ENCODE measurements at regions not wholly inside any gene's neighbourhood (a gene's known extent, or its start where the extent isn't known, plus 50 kb on each side); places are given as distances from the start of the nearest gene placed in this dataset.
A peak's percentile ranks its signal among the peaks of the same experiment; 100 is the strongest.
"Not testable (repeated sequence)": the region's sequence is repeated elsewhere in the genome, so short reads cannot be mapped to it uniquely, and the experiment has no call there.

- DNase-seq (ENCODE audit: low read depth): not testable (repeated sequence)
Measured at GRCh38 chr21:5098010-5098743, 5423.2 kb upstream of the TPTE start.

GRCh38 chr21:5100604-5101174, 5420.7 kb upstream of the TPTE start:
- not testable (repeated sequence) for H3K4me3 ChIP-seq (ENCODE audit: low read depth, low read length); DNase-seq (ENCODE audit: low read depth)

More at GRCh38 chr21:5098010-5098743, 5423.2 kb upstream of the TPTE start:
- not testable (repeated sequence) for H3K4me3 ChIP-seq (ENCODE audit: low read depth, low read length)

DNA sequence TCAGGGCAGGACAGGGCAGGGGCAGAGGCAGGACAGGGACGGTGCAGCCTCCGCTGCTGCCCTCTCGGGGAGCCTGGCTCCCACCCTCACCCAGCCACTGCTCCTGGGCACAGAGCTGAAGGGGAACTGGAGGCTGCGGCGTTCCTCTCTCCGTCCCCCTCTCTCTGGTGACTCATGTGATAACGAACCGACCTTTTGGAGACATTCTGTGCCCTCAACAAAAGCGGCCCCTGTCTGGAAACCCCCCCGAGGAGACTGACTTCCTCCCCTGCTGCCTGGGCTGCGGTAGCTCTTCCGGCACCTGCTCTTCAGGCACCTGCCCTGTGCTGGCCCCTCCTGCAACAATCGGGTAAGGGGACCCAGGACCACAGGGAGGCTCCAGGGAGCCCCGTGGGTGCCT, 5419.6 kb upstream of the TPTE start:
- DNase-seq (ENCODE audit: low read depth): peak; percentile 91
- H3K4me3 ChIP-seq (ENCODE audit: low read depth, low read length): not testable (repeated sequence)

- H3K4me3 ChIP-seq (ENCODE audit: low read depth, low read length); DNase-seq (ENCODE audit: low read depth): not testable (repeated sequence)
Measured at GRCh38 chr21:5103880-5104561, 5417.4 kb upstream of the TPTE start.

- H3K4me3 ChIP-seq (ENCODE audit: low read depth, low read length); DNase-seq (ENCODE audit: low read depth): not testable (repeated sequence)
Measured at GRCh38 chr21:5104562-5104928, 5416.8 kb upstream of the TPTE start.

DNA sequence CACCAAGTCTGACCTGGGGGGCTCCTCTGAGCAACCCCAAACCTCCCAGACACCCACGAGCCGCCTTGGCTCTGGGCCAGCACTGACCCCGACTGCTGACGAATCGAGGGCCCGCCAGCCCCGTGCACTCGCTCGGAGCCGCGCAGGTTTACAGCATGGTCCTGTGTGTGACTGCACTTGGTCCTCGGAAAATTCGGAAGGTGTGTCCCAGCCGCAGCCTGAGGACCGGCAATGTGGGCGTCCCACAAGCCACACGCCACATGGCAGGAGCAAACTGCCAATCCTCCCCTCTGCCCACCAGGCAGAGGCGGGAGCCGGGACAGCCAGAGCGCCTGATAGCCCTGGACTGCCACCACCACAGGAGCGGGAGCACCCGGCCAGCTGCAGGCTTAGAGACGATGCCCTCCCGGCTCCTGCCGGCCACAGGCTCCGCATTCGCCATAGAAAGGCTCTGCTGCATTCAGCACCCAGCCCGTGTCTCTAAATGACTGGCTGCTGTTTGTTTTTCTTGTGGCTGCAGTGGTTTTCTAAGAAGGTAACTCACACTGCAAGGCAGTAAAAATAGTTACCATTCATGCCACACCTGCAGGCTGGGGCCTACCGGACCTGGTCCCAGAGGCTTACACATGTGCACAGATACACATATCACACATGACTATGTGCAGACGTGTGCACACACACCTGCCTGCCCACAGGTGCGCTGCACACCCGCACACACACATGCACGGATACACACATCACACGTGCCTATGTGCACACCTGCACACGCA, 5415.3 kb upstream of the TPTE start:
- H3K4me3 ChIP-seq (ENCODE audit: low read depth, low read length); DNase-seq (ENCODE audit: low read depth): not testable (repeated sequence)

DNA sequence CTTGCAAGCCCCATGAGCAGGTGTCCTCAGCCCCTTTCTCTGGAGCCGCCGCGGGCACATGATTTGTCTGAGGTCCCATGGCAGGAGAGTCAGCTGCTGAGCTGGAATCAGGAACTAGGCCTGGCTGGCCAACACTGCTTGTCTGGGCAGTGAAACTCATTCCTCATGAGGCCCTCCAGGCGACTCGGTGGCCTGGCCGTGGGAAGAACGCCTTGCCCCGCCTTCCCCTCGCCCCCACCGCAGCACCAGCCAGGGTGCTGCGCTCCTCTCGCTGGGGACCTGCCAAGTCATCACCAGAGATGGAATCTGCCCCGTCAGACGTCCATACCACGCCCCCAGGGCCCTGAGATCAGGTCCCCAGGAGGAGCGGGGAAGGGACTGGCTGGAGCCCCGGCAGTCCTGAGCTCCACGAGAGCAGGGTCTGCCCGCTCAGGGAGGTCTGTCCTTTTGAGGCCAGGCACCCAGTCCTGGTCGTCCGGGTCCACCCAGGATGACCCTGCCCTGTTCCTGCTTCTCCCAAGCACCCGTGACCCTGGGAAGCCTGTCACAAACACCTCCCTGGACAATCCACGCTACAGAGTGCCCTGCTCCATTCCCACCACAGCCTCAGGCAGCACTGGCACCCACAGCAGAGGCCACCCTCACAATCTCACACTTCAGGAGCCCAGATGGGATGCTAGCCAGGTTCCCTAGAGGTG, 5414.5 kb upstream of the TPTE start:
- not testable (repeated sequence) for DNase-seq (ENCODE audit: low read depth); H3K4me3 ChIP-seq (ENCODE audit: low read depth, low read length)

DNA sequence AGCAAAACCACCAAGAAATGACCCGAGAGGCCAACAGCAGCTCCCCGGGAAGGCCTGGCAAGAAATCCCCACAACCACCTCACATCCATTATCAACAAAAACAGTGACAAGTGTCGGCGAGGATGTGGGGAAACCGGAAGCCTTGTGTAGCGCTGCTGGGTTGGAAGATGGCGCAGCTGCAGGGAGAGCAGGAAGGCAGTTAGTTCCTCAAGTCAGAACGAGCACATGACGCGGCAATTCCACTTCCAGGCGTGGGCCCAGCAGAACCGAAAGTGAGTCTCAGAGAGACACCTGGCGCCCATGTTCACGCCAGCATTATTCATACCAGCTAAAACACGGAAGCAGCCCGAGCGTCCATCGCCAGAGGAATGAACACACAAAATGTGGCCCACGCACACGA, 5413.7 kb upstream of the TPTE start:
- not testable (repeated sequence) for H3K4me3 ChIP-seq (ENCODE audit: low read depth, low read length); DNase-seq (ENCODE audit: low read depth)

GRCh38 chr21:5108048-5108775, 5413.2 kb upstream of the TPTE start:
- DNase-seq (ENCODE audit: low read depth); H3K4me3 ChIP-seq (ENCODE audit: low read depth, low read length): not testable (repeated sequence)

GRCh38 chr21:5111197-5111596, 5410.2 kb upstream of the TPTE start:
- not testable (repeated sequence) for H3K4me3 ChIP-seq (ENCODE audit: low read depth, low read length); DNase-seq (ENCODE audit: low read depth)

- not testable (repeated sequence) for DNase-seq (ENCODE audit: low read depth)
Measured at GRCh38 chr21:5113092-5113491, 5408.3 kb upstream of the TPTE start.

DNA sequence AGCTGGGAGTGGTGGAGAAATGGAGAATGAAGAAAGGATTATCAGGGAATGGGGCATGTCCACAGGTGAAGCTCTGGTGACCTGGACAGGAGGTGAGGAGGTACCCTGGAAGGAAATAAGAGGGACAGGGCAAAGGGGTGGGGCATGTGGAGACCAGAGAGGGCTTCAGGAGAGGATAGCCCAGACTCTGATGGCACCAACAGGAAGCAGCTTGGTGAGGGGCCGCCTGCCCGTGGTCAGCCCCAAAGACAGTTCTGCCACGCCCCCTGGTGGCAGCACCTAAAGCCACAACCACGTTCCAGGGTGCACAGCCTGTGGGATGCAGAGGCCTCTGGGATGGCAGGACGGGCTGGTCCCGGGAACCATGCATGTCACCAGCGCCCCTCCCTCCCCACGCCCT, 5406.9 kb upstream of the TPTE start:
- H3K4me3 ChIP-seq (ENCODE audit: low read depth, low read length); DNase-seq (ENCODE audit: low read depth): not testable (repeated sequence)

More at GRCh38 chr21:5113092-5113491, 5408.3 kb upstream of the TPTE start:
- not testable (repeated sequence) for H3K4me3 ChIP-seq (ENCODE audit: low read depth, low read length)

DNA sequence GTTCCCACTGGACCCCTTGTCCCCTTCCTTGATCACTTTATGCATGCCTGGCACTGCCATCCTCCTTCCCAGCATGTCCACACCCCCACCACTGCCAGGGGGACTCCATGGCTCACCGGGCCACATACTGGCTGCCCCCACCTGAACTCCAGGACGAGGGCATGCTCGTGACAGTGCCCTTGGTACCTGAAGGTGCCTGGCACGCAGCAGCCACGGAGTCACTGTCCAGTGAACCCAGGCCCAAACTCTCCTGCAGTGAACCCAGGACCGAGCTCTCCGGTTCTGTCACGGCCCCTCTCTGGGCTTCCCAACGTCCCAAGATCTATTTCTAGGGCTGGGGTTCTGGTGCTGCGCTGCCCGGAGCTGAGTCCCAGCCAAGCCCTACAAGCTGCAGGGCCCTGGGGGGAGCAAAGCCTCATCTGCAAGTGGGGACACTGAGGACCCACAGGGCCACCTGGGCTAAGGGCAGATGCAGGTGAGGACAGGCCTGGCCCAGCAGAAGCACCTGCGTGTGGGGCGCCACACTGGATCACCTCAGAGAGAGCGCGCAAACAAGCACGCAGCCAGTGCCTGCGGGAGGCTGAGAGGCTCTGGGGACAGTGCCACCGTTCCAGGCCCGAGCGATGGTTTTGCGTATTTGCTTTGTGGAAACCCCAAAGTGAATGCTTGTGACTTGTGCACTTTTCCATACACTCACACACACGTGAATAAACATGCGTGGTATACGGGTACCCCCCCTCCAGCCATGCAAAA, 5406.3 kb upstream of the TPTE start:
- peak; percentile 1 for DNase-seq (ENCODE audit: low read depth)
- not testable (repeated sequence) for H3K4me3 ChIP-seq (ENCODE audit: low read depth, low read length)

GRCh38 chr21:5115646-5116343, 5405.6 kb upstream of the TPTE start:
- not testable (repeated sequence) for H3K4me3 ChIP-seq (ENCODE audit: low read depth, low read length); DNase-seq (ENCODE audit: low read depth)

DNA sequence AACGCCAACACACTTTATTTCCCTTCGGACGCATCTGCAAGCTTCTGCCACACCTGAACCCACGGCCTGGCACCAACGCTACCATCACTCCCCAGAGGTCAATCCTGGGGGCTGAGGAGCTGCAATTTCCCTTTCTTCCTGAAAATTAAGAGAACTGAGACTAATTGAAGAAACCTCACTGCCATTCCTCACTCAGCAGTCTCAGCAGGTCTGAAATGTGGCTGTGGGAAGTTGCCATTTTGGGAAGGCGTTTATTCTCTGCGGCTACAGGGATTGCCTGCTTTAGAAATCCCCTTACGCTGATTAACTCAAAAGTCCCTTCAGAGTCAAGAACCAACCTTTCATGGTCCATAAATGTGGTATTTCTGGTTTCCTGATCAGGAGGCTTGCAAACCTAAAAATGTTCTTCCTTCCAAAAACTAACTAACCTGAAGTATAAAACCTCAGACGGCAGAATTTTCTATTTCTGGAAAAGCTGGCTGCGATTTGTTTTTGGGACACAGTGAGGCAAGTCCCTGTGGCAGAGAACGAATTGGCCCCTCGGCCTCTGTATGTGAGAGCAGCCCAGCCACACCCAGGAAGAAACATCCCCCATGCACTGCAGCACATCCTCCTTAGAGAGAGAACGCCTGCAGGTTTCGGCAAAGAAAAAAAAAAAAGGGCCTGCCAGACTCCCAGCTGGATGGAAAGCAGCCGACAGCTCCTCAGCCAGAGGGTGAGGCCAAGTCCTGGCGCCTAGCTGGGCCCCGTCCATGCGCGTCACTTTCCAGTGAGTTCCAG, 5404.8 kb upstream of the TPTE start:
- not testable (repeated sequence) for DNase-seq (ENCODE audit: low read depth)

DNA sequence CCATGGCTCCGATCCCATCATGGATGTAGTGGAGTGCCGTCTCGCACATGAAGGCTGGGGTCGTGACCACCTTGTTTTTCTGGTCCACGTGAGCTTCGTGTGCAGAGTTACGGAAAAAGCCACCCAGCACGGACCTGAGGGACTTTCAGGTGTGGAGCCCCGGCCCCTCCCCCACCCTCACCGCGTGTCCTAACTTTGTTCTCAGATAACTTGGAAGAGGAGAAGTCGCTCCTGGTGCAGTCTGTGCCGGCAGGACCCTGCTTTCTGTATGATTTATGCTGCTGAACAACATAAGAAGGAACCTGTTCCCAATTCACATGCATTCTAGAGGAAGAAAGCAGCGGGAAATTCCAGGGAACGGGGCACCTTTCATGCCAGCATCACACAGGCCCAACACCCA, 5404.2 kb upstream of the TPTE start:
- DNase-seq (ENCODE audit: low read depth); H3K4me3 ChIP-seq (ENCODE audit: low read depth, low read length): not testable (repeated sequence)

More for the DNA sequence above, 5404.8 kb upstream of the TPTE start:
- not testable (repeated sequence) for H3K4me3 ChIP-seq (ENCODE audit: low read depth, low read length)

Measured in NB4 (cell line).